K562 (cell line): ENCODE measurements at regions not wholly inside any gene's neighbourhood (a gene's known extent, or its start where the extent isn't known, plus 50 kb on each side); places are given as distances from the start of the nearest gene placed in this dataset.

Experiments
- ATAC-seq: fragments of 200-7000 bp; cut with Tn5 transposase; 3 replicates; pipeline ENCODE4 v1.9.1; 2020; ENCODE audit warnings: moderate library complexity
- BruUV-seq: library from RNA; stranded (reverse); fragments of 400-500 nt; replicated peaks from 2 replicates; lab custom pipeline; 2021; lab: Mats Ljungman, UMichigan
- CTCF ChIA-PET: fragments of 300-600 bp; formaldehyde crosslinking; extraction: SDS; loops from one replicate; lab custom pipeline; 2021; ENCODE audit warnings: low intra/inter-chr PET ratio; lab: Yijun Ruan, JAX
- POLR2A ChIA-PET: fragments of 300-600, 350-650 bp; sonication (Branson Sonifier 250); formaldehyde crosslinking; extraction: SDS; loops from one replicate; lab custom pipeline; 2021; ENCODE audit warnings: antibody characterized with exemption, inconsistent platforms; lab: Yijun Ruan, JAX
- DNase-seq, 4 experiments: peaks; one replicate each; pipeline versions ENCODE4 v3.0.0 to v3.0.0-alpha.2; 2011 to 2018; ENCODE audit warnings: low spot score in 3 of 4, mixed read lengths in 3 of 4; ENCODE audit errors: extremely low read depth in 1 of 4
- FAIRE-seq: peaks from 2 replicates; lab custom pipeline; 2011; peaks lifted over from hg19 to GRCh38; lab: Jason Lieb, UNC
- H2AFZ ChIP-seq: 2 replicates; pipeline ENCODE4 v1.6.0; 2011; ENCODE audit warnings: low read depth, low read length, control low read depth, inconsistent platforms
- H3K27ac ChIP-seq: fragments of 200-600 bp; 3 replicates; pipeline ENCODE4 v1.8.0; 2011; ENCODE audit warnings: low read depth, mild to moderate bottlenecking, control low read depth, inconsistent platforms, low read length, moderate library complexity, mixed read lengths; ENCODE audit errors: extremely low read depth
- H3K27me3 ChIP-seq, 2 experiments: fragments of 300-600 bp in 1 of 2; 2 replicates in 1 of 2; 3 replicates in 1 of 2; pipeline versions ENCODE4 v1.6.0 to v1.8.0; 2011; ENCODE audit warnings: inconsistent platforms in 2 of 2, low read length in 2 of 2, mild to moderate bottlenecking in 1 of 2, mixed read lengths in 1 of 2, moderate library complexity in 1 of 2; ENCODE audit not compliant: control insufficient read depth in 2 of 2, insufficient read depth in 2 of 2
- H3K36me3 ChIP-seq: fragments of 300-600 bp; 3 replicates; pipeline ENCODE4 v1.8.0; 2011; ENCODE audit warnings: mild to moderate bottlenecking, low read length, inconsistent platforms; ENCODE audit not compliant: control insufficient read depth, insufficient read depth
- H3K4me1 ChIP-seq, 2 experiments: fragments of 200-600 bp in 1 of 2; replicated peaks in 1 of 2; 2 replicates in 1 of 2; 3 replicates in 1 of 2; pipeline versions ENCODE4 v1.5.1 to v1.8.0; 2011; ENCODE audit warnings: inconsistent platforms in 2 of 2, low read length in 2 of 2, mild to moderate bottlenecking in 1 of 2, mixed read lengths in 1 of 2, moderate library complexity in 1 of 2; ENCODE audit not compliant: control insufficient read depth in 2 of 2, insufficient read depth in 2 of 2
- H3K4me2 ChIP-seq: 2 replicates; pipeline ENCODE4 v1.6.1; 2011; ENCODE audit warnings: low read length, control low read depth, inconsistent platforms, mixed read lengths; ENCODE audit not compliant: insufficient read depth
- H3K4me3 ChIP-seq: fragments of 200-600 bp; sonication (generic), shearing (Covaris generic); 2 replicates; pipeline ENCODE4 v1.5.1; 2016; ENCODE audit warnings: control low read depth, inconsistent platforms
- H3K79me2 ChIP-seq: fragments of 200-600 bp; 3 replicates; pipeline ENCODE4 v1.8.0; 2011; ENCODE audit warnings: low read length, inconsistent platforms; ENCODE audit not compliant: control insufficient read depth, insufficient read depth
- H3K9ac ChIP-seq, 2 experiments: 2 replicates each; pipeline versions ENCODE4 v1.6.0 to v1.6.1; 2011; ENCODE audit warnings: low read depth in 2 of 2, low read length in 2 of 2, control low read depth in 1 of 2, inconsistent platforms in 1 of 2, mild to moderate bottlenecking in 1 of 2, mixed read lengths in 1 of 2; ENCODE audit not compliant: insufficient read depth in 1 of 2
- H3K9me1 ChIP-seq: one replicate; pipeline ENCODE4 v1.6.0; 2011; ENCODE audit warnings: inconsistent platforms, mild to moderate bottlenecking, low read length, moderate library complexity; ENCODE audit not compliant: control insufficient read depth, insufficient read depth
- H3K9me3 ChIP-seq: replicated peaks from 2 replicates; pipeline ENCODE4 v1.5.1; 2011; ENCODE audit warnings: low read depth, low read length, inconsistent platforms; ENCODE audit not compliant: control insufficient read depth, insufficient read depth
- H4K20me1 ChIP-seq: replicated peaks from 2 replicates; pipeline ENCODE4 v1.6.1; 2011; ENCODE audit warnings: low read length, inconsistent platforms, mixed read lengths; ENCODE audit not compliant: control insufficient read depth, insufficient read depth
- CEBPG ChIP-seq, 3 experiments: fragments of 200-800 bp in 1 of 3; sonication (Bioruptor generic) in 1 of 3; sonication (generic) in 1 of 3; formaldehyde crosslinking in 1 of 3; IDR thresholded peaks in 2 of 3; conservative IDR thresholded peaks in 1 of 3; 2 replicates each; pipeline versions ENCODE4 v1.6.1 to v1.8.0; 2016 to 2022; ENCODE audit warnings: missing compliant biosample characterization in 2 of 3, missing genetic modification characterization in 2 of 3, mild to moderate bottlenecking in 1 of 3, missing genetic modification reagents in 1 of 3
- GMEB1 ChIP-seq: fragments of 250-450 bp; sonication (Bioruptor Pico); IDR thresholded peaks from 2 replicates; pipeline ENCODE4 v1.4.0; 2020; ENCODE audit warnings: mild to moderate bottlenecking
- MEF2A ChIP-seq: IDR thresholded peaks from 2 replicates; pipeline ENCODE4 v1.6.1; 2011; ENCODE audit warnings: low read depth, mild to moderate bottlenecking, low read length, moderate library complexity; ENCODE audit not compliant: control insufficient read depth
- SRSF9 ChIP-seq: fragments of 200-400 bp; formaldehyde crosslinking; IDR thresholded peaks from 2 replicates; pipeline ENCODE4 v1.6.1; 2017; ENCODE audit warnings: low read depth, low read length, borderline replicate concordance
- ZBTB11 ChIP-seq, 3 experiments: fragments of 200-800 bp in 1 of 3; fragments of 250-450 bp in 1 of 3; fragments of 450-650 bp in 1 of 3; sonication (Bioruptor Pico) in 1 of 3; sonication (Bioruptor generic) in 1 of 3; formaldehyde crosslinking in 1 of 3; IDR thresholded peaks; 2 replicates each; pipeline versions ENCODE4 v1.6.1 to v1.8.0; 2016 to 2022; ENCODE audit warnings: mild to moderate bottlenecking in 2 of 3, missing genetic modification characterization in 2 of 3, missing compliant biosample characterization in 1 of 3, moderate library complexity in 1 of 3
- ZNF263 ChIP-seq: sonication (generic); formaldehyde crosslinking; IDR thresholded peaks from 2 replicates; pipeline ENCODE4 v1.8.0; 2022; ENCODE audit warnings: mild to moderate bottlenecking, missing genetic modification reagents, borderline replicate concordance
- ZNF274 ChIP-seq: IDR thresholded peaks from 2 replicates; pipeline ENCODE4 v1.6.1; 2011; ENCODE audit warnings: low read depth, mild to moderate bottlenecking, low read length, moderate library complexity, borderline replicate concordance
- ZNF395 ChIP-seq: fragments of 200-800 bp; sonication (Bioruptor generic); IDR thresholded peaks from 2 replicates; pipeline ENCODE4 v1.6.1; 2017; ENCODE audit warnings: missing genetic modification characterization, missing compliant biosample characterization
- WGBS: fragments of 100-300 bp; shearing (Covaris generic); methylation state at CpG from one replicate; pipeline ENCODE4 v1.1.6; 2016; ENCODE audit warnings: low coverage, mixed read lengths; ENCODE audit not compliant: insufficient coverage; ENCODE audit errors: missing lambda C conversion rate; 5-methylcytosine and 5-hydroxymethylcytosine counted together
- in situ Hi-C: fragments of 300-500 bp; cut with MboI; formaldehyde crosslinking; loops from 4 replicates; pipeline ENCODE4 v1.15.0; 2018; ENCODE audit warnings: inconsistent platforms, mixed read lengths
- intact Hi-C: fragments of 100-400 bp; cut with micrococcal nuclease; formaldehyde crosslinking; loops from 2 replicates; pipeline ENCODE4 v1.14.2; 2022
- TF ChIP-seq, protein P1 (sequence below): fragments of 450-650 bp; IDR thresholded peaks from 2 replicates; pipeline ENCODE4 v1.6.1; 2016

GRCh38 chr20:54843431-54843830, 368.0 kb downstream of the DOK5 start (continued):
- TF ChIP-seq, protein P1, sequence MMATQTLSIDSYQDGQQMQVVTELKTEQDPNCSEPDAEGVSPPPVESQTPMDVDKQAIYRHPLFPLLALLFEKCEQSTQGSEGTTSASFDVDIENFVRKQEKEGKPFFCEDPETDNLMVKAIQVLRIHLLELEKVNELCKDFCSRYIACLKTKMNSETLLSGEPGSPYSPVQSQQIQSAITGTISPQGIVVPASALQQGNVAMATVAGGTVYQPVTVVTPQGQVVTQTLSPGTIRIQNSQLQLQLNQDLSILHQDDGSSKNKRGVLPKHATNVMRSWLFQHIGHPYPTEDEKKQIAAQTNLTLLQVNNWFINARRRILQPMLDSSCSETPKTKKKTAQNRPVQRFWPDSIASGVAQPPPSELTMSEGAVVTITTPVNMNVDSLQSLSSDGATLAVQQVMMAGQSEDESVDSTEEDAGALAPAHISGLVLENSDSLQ, result no peak
- TF ChIP-seq ZNF274 (no peak), MEF2A (no peak), SRSF9 (no peak), GMEB1 (no peak), ZNF263 (no peak)
- TF ChIP-seq, all 486 proteins: peak for 0

DNA sequence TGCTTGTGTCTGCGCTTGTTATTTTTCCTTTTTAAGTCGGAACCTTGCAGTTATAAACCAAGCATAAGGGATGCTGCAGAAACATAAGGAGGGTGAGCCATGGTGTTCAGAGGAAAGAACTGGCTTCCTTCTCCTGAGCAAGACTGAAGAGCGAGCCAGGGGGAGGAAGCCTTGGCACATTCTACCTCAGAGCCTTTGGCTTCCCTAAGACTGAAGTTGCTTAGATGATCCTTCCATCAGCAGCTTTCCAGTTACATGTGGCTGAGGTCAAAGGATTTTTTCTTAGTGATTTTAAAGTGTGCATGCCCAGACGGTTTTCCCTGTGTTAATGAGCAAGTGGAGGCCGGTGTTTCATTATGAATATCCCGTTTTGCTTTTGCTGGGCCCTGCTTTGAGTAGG, 363.8 kb downstream of the DOK5 start:
- WGBS, result 0% methylated on average over 6 of the region's 6 CpGs
- H3K27ac ChIP-seq, result no peak overlapping the region
- intact Hi-C loops, result no loop called here
- ATAC-seq (no peak), FAIRE-seq (no peak), DNase-seq (no peak)
- H3K27me3 ChIP-seq, result no peaks in the 10 kb centered on the region
- no peaks in the 10 kb centered on the region for H3K79me2 ChIP-seq
- CTCF ChIA-PET, result no interaction called here
- H3K9me1 ChIP-seq, result no peaks in the 10 kb centered on the region
- no peak overlapping the region for H3K4me3 ChIP-seq
- no peaks in the 10 kb centered on the region for H3K4me1 ChIP-seq
- BruUV-seq, result no TSS peak
- H3K4me2 ChIP-seq, result no peak overlapping the region
- H2AFZ ChIP-seq, result no peak overlapping the region
- no peak overlapping the region for H3K9ac ChIP-seq
- no peaks in the 10 kb centered on the region for H4K20me1 ChIP-seq
- in situ Hi-C loops, result no loop called here
- TF ChIP-seq ZBTB11 (CRISPR knock-in tag; IDR thresholded peaks at IDR 0.05) (peak in 1 of 3 experiments; percentile 73; a peak in 2 of 6 replicates), ZNF395 (CRISPR knock-in tag) (no peak), CEBPG (CRISPR knock-in tag; IDR thresholded peaks at IDR 0.05) (no peak), CEBPG (tag; conservative IDR thresholded peaks at IDR 0.05 in 1 of 2, IDR thresholded peaks at IDR 0.05 in 1 of 2) (no peak)
- POLR2A ChIA-PET, result no interaction called here
- 0 out of 2 replicates have a peak, but pooled peaks cover 2% of the 10 kb centered on the region for H3K9me3 ChIP-seq
- H3K36me3 ChIP-seq, result no peaks in the 10 kb centered on the region
